ENCODE measurements at regions not wholly inside any gene's neighbourhood (a gene's known extent, or its start where the extent isn't known, plus 50 kb on each side); places are given as distances from the start of the nearest gene placed in this dataset.

DNA sequence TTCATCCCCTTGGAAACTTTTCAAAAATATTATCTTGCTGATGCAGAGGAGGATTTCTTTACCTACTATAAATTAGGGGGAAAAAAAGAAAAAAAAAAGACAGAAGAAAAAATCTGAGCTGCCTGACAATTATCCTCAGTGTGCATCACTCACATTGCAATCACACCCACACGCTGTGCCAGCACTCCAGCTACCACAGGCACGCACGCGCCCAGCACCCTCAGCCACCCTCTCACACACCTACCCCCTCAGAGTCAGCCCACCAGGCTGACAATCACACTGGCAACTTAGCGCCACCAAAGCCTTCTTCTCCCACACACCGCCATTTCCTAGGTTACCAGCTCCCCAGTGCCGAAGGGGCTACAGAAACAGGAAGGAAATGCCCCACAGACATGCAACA lies 236.1 kb downstream of the KCNA4 start:
- DNase-seq = no peak

DNA sequence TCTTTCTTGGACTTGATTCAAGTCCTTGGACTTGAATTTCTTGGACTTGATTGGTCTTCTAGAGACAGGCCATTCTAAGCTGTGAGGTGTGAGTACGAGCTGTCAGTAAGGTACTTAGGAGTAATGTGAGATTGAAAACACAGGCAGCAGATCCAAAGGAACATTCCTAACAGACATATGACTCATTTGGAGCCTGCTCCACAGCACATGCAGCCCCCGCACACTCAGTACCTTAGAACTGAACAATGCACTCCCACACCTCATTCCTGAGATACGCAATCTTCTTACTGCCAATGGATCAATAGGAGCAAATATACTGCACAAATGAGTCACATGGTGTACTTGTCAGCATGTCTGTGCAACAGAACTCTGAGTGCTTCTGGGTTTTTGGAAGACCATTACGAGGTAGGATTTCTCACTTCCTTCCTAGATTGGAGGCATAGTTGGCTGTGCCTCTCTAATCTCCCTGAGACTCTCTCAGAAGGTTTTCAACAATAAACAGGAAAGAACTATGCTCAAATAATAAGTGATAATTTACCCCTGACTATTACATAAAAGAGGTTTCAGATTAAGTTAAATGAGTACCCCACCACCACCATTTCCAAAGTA lies 243.1 kb downstream of the KCNA4 start:
- no peak for DNase-seq

GRCh38 chr11:29756871-29757270 lies 260.0 kb downstream of the KCNA4 start:
- DNase-seq = no peak

GRCh38 chr11:29755474-29755873 lies 261.4 kb downstream of the KCNA4 start:
- no peak for DNase-seq

DNA sequence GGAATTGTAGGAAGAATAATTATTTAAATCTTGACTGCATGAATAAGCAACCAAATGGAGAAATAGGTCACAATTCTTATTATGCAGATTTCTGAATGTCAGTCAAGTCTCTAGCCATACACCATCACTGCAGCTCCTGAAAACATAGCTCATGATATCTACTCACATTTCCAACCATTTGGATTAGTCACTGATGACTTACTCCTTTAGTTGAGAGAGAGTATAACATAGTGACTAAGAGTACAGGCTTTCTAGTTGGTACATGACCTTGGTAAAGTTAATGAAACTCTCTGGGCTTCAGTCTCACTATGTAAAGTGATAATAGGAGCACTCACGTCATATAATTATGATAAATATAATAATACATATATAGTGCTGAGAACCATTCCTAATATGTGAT lies 265.2 kb downstream of the KCNA4 start:
- DNase-seq = no peak

DNA sequence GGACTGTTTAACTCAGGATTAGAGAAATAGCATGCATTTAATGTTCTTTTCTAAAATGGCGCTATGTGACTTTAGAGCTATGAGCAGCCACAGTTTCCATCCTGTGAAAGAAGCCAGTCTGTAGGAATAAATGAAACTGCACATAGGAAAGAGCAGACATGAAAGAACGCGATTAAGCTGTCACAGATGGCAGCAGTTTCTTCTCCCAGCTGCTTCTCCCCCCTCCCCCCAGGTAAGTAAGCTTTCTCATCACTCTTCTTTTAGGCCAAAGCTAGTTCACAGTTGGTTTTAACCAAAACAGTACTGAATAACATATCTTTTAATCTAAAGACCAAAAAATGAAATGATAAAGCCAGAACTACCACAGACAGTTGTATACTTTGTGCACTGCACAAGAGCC lies 266.4 kb downstream of the KCNA4 start:
- DNase-seq = no peak

- no peak for DNase-seq
Measured at GRCh38 chr11:29734287-29734686, 282.5 kb downstream of the KCNA4 start.

- no peak for DNase-seq
Measured at GRCh38 chr11:29713831-29714320, 303.0 kb downstream of the KCNA4 start.

DNA sequence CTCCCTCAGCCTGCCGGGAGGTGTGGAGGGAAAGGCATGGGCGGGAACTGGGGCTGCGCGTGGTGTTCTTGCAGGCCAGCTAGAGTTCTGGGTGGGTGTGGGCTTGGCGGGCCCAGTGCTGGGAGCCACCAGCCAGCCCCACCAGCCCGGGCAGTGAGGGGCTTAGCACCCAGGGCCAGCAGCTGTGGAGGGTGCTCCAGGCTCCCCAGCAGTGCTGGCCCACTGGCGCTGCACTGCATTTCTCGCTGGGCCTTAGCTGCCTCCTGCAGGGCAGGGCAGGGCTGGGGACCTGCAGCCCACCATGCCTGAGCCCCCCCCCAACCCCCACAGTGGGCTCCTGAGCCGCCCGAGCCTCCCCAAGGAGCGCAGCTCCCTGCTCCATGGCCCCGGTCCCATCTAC lies 304.2 kb downstream of the KCNA4 start:
- DNase-seq = no peak

- DNase-seq = no peak
Measured at GRCh38 chr11:29707924-29708323, 308.9 kb downstream of the KCNA4 start.

DNA sequence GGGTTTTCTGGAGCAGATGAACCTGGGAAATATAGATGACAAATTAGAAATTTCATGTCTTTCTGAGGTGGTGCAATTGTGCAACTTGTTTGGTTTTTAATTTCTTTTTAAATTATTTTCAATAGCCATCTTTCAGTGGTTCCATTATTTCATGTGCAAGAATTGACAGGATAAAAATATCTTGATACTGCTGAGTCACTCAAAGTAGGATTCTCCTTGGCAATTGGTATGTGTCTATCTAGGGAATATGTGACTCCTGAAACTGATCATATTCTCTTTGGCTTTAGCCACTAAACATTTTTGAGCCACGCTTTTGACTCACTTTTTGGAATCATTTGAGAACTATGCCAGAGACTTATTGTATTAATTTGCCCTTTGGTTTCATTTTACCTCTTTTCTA lies 331.5 kb downstream of the KCNA4 start:
- no peak for DNase-seq

GRCh38 chr11:29682856-29683255 lies 334.0 kb downstream of the KCNA4 start:
- no peak for DNase-seq

GRCh38 chr11:29679996-29680395 lies 336.8 kb downstream of the KCNA4 start:
- no peak for DNase-seq

GRCh38 chr11:29676993-29677392 lies 339.8 kb downstream of the KCNA4 start:
- no peak for DNase-seq

GRCh38 chr11:29669310-29669709 lies 347.5 kb downstream of the KCNA4 start:
- DNase-seq = no peak

DNA sequence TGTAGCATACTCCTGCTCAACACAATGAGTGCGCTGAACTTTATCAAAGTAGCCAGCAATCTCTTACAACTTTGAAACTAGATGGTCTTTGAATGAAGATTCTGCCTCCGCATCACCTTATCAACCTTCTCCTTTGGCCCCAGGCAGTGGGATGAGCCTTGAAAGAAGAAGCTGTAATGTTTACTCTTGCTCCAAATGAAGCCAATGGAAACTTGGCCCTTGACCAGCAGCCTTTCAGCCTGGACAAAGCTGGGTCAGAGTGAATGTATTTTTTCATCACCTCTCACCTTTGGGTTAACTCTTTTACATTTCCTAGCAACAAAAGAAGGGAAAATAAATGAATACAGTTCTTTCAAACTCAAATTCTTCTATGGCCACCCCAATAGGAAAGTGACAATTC lies 359.1 kb downstream of the KCNA4 start:
- no peak for DNase-seq

- DNase-seq = no peak
Measured at GRCh38 chr11:29656597-29656996, 360.2 kb downstream of the KCNA4 start.

GRCh38 chr11:29645373-29645772 lies 371.5 kb downstream of the KCNA4 start:
- no peak for DNase-seq

DNA sequence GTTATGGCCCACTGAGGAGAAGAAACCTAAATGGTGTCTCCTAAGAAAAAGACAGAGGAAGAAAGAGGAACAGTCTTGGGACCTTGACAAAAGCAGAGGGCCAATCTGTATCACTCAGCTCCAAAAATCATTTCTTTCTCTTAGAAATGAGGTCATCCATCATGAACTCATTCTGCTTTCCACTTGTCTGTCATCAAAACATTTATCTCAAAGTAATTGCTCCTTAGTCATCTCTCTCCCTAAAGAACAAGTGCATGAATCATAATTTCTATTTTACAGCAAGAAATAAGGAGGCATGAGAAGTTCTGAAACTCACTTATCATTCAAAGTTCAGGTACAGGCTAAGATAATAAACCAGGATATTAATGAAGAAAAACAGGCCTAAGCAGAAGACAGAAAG lies 375.6 kb downstream of the KCNA4 start:
- no peak for DNase-seq

DNA sequence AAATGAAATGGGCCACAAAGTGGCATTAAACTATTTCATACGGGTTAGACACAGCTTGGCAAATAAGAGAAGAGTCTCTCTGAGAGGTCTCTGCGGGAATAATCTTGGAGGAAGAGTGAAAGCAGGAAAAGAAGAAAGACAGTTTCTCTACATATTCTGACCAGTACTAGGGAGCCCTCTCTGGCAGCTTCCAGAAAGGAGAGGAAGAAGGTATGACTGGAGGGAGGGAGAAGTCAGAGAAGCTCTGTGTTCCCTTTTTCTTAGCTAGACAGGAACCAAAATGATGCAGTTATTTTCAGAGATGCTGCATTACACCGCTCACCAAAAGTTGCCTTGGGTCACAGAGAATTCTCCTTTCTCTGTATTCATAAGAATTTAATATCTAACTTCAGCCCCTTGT lies 382.1 kb downstream of the KCNA4 start:
- no peak for DNase-seq

DNA sequence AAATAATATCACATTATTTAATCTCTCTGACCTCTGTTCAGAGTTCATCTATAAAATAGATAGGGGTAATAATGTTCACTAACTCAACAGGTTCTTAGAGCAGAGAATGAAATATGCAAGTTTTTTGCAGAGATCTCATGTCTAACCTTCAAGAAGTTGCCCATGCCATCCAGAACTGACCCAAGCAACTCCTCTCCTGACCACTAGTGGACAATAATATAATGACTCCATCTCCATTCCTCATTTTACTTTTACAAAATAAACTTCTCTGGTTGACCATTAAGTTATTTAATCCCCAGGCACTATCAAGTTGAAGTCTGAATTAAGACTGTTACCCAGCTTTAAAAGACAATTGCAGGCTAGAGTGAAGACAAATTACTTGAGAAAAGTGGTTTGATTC lies 382.6 kb downstream of the KCNA4 start:
- DNase-seq = no peak

DNA sequence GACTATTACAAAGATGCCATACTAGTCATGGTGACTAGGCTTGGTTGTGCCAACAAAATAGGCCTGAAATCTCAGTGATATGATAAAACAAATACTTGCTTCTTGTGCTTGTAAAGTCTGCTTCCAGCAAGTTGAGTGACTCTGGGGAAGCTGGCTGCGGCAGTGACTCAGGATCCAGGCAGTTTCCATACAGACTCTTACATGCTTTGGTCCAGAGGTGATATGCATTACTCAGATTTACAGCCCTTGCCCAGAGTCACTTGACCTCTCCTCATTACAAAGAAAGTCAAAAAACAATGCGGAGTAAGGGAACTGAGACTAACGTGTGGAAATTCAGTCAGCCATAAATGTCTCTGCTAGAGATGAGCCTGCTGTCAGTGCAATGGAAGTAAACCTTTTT lies 387.5 kb downstream of the KCNA4 start:
- DNase-seq = no peak

- no peak for DNase-seq
Measured at GRCh38 chr11:29628609-29629008, 388.2 kb downstream of the KCNA4 start.

DNA sequence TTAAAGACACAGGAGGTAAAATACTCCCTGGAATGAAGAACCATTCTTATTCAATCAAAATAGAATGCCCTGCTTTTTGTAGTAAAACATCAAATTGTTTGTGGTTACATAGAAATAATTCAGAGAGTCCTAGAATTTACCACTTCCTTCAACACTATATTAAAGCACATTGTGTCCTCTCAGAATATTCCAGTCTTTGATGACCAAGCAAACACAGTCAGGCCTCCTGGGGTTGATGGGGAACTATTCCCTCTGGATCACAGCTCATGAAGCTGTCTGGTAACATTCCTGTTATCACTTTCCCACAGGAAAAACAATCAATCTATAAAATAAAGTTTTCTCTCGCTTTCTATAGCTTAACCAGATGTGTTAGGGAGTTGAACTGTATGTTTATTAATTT lies 389.3 kb downstream of the KCNA4 start:
- no peak for DNase-seq

DNA sequence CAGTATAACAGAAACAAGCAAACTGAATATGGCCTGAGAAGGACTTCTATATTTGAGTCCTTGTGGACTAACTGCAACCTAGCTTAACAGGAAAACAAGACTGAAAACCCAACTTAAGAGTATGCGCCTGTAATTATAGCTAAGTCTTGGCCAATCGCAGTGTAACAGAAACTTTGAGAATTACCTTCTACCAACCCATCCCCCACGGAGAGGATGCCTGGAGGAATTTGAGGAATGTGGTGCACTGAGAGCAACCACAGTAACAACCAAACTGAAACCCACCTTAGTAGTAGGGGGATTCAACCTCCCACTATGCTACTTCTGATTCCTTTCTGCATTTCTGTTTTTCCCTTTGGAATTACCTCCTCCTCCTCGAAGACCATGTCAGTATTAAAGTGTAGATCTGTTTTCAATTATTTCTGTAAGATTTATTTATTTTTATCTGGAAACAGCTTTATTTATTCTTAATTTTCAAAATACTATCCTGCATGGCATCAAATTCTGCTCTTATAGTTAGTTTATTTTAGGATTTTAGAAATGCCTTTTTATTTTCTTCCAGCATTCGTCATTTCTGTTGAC lies 393.6 kb downstream of the KCNA4 start:
- no peak for DNase-seq

Data from GF-D8 (cell line).